ENCODE measurements at regions not wholly inside any gene's neighbourhood (a gene's known extent, or its start where the extent isn't known, plus 50 kb on each side); places are given as distances from the start of the nearest gene placed in this dataset.

DNA sequence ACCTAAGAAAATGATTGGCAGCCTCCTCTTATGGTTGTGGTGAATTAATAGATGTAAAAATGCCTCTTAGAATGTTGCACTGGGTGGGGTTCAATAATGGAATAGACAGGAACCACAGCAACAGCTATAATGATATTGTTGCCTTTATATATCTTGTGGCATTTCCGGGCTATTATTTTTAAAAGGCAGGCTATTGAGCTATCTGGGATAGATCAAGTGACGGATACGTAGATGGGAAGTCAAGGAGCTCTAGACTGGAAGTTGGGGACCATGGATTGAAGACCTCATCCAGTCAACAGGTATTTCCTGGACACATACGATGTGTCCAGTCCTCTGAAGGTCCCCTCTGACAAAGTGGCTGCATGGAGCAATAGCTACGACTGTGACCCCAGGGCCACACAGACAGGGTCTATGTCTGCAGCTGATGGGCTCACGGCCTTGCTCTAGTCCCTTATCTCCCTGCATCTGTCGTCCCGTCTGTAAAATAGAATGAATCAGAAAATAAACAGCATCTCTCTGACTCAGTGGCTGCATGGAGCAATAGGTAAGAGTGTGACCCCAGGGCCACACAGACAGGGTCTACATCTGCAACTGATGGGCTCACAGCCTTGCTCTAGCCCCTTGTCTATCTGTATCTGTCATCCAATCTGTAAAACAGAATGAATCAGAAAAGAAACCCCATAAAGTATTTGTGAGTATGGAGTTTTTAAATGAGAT, 117.7 kb upstream of the FOXF1 start:
- H3K36me3 ChIP-seq (ENCODE audit: control insufficient read depth in 1 of 2, insufficient read depth in 2 of 2, low read length in 2 of 2): no peaks in the 10 kb centered on the region
- H3K4me2 ChIP-seq (ENCODE audit: low read length): no peak overlapping the region
- H3K4me3 ChIP-seq (replicated peaks in 1 of 2; ENCODE audit: low read depth in 1 of 2, low read length in 2 of 2): no peak overlapping the region
- H3K9me3 ChIP-seq (ENCODE audit: control insufficient read depth in 1 of 2, insufficient read depth in 1 of 2, low read depth in 1 of 2, low read length in 2 of 2): no peaks in the 10 kb centered on the region
- no peaks in the 10 kb centered on the region for H3K79me2 ChIP-seq (ENCODE audit: insufficient read depth, low read length)
- DNase-seq (ENCODE audit: low read depth, low spot score) (no peak), ATAC-seq (no peak)
- peaks cover 4 to 37% of the 10 kb centered on the region in 2 experiments for H3K4me1 ChIP-seq (ENCODE audit: control insufficient read depth in 1 of 2, insufficient read depth in 2 of 2, low read length in 2 of 2)
- H3K9me2 ChIP-seq (ENCODE audit: insufficient read depth): no peaks in the 10 kb centered on the region
- H3K27ac ChIP-seq (ENCODE audit: low read depth, low read length): no peak overlapping the region
- H2AFZ ChIP-seq (ENCODE audit: low read depth, low read length, poor library complexity, severe bottlenecking): no peak overlapping the region
- intact Hi-C loops (cut with micrococcal nuclease): no loop called here
- ChIA-PET CTCF (interaction anchor here (1.0 kb wide), 1 partner anchor 17 kb away, joined by 3 read pairs; no protein-coding TSS in a partner anchor), RAD21 (ENCODE audit: low non-redundant PET in 1 of 2, low total read pairs in 2 of 2, uncharacterized antibody in 2 of 2, unreplicated experiment in 2 of 2) (interaction anchor here in 1 of 2 experiments (0.6 kb wide), 1 partner anchor 312 kb away, joined by 3 read pairs; no protein-coding TSS in a partner anchor), POLR2A (no interaction called here)
- no peaks in the 10 kb centered on the region for H4K20me1 ChIP-seq (ENCODE audit: insufficient read depth)
- TF ChIP-seq CBX3 (IDR thresholded peaks at IDR 0.05; ENCODE audit: low read depth) (no peak), SIN3A (IDR thresholded peaks at IDR 0.05; ENCODE audit: low read depth) (no peak), POLR2A (IDR thresholded peaks at IDR 0.05; ENCODE audit: borderline replicate concordance, extremely low read depth, insufficient read depth, insufficient read length) (no peak), EGR1 (IDR thresholded peaks at IDR 0.05; ENCODE audit: low read depth) (no peak), ELF1 (IDR thresholded peaks at IDR 0.05; ENCODE audit: borderline replicate concordance, low read depth) (no peak), SP1 (IDR thresholded peaks at IDR 0.05; ENCODE audit: low read depth) (no peak), YY1 (IDR thresholded peaks at IDR 0.05; ENCODE audit: extremely low read depth, insufficient replicate concordance, low read depth, low read length) (no peak), RAD21 (IDR thresholded peaks at IDR 0.05; ENCODE audit: low read depth) (no peak), FOSL1 (IDR thresholded peaks at IDR 0.05; ENCODE audit: low read depth) (no peak), TCF7L2 (IDR thresholded peaks at IDR 0.05; ENCODE audit: borderline replicate concordance, extremely low read depth, insufficient read depth, insufficient read length) (no peak)
- TF ChIP-seq, protein P1, sequence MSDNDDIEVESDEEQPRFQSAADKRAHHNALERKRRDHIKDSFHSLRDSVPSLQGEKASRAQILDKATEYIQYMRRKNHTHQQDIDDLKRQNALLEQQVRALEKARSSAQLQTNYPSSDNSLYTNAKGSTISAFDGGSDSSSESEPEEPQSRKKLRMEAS (IDR thresholded peaks at IDR 0.05): no peak
- TF ChIP-seq, protein P2, sequence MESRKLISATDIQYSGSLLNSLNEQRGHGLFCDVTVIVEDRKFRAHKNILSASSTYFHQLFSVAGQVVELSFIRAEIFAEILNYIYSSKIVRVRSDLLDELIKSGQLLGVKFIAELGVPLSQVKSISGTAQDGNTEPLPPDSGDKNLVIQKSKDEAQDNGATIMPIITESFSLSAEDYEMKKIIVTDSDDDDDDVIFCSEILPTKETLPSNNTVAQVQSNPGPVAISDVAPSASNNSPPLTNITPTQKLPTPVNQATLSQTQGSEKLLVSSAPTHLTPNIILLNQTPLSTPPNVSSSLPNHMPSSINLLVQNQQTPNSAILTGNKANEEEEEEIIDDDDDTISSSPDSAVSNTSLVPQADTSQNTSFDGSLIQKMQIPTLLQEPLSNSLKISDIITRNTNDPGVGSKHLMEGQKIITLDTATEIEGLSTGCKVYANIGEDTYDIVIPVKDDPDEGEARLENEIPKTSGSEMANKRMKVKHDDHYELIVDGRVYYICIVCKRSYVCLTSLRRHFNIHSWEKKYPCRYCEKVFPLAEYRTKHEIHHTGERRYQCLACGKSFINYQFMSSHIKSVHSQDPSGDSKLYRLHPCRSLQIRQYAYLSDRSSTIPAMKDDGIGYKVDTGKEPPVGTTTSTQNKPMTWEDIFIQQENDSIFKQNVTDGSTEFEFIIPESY (IDR thresholded peaks at IDR 0.05; ENCODE audit: extremely low read depth, insufficient replicate concordance, low read length): no peak
- no peak overlapping the region for H3K9ac ChIP-seq (ENCODE audit: low read length)
- H3K27me3 ChIP-seq (ENCODE audit: insufficient read depth, low read length): no peaks in the 10 kb centered on the region
- no TSS peak for BruUV-seq (replicated peaks)
